ENCODE measurements at regions not wholly inside any gene's neighbourhood (a gene's known extent, or its start where the extent isn't known, plus 50 kb on each side); places are given as distances from the start of the nearest gene placed in this dataset.

DNA sequence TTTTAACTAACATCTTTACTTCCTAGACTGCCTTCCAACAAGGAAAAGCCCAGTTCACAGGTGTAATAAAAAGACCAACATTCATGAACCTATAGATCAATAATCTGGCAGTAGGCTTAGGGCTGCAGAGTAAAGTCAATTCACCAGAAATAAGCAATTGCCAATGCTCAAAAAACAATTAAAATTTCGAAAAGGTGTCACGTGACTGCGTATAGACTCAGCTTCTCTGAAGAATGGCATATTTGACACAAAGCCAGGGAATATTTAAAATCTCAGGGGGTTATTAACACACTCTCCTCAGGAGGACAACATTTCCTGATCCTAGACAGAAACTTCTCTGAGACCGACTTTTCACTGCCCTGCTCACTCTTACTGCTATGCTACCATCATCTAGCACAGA, 245.2 kb upstream of the LRATD1 start:
- H3K79me2 ChIP-seq (ENCODE audit: control insufficient read depth, insufficient read depth, low read length) = no peaks in the 10 kb centered on the region
- ChIA-PET CTCF (no interaction called here), POLR2A (no interaction called here)
- no peak overlapping the region for H2AFZ ChIP-seq (ENCODE audit: low read depth, low read length)
- no peak for DNase-seq (ENCODE audit: low read depth, low spot score)
- H3K9ac ChIP-seq (replicated peaks; ENCODE audit: extremely low read depth, insufficient read depth, low read length) = no peak overlapping the region
- no peaks in the 10 kb centered on the region for H3K36me3 ChIP-seq (ENCODE audit: control insufficient read depth in 2 of 2, extremely low read depth in 1 of 2, insufficient read depth in 2 of 2, low read length in 2 of 2)
- H3K9me3 ChIP-seq (replicated peaks; ENCODE audit: control insufficient read depth, insufficient read depth, low read length) = no peaks in the 10 kb centered on the region
- intact Hi-C loops (cut with micrococcal nuclease) (no loop called here), dilution Hi-C loops (cut with MboI; ENCODE audit: extremely low pct_ligation_motif_present, low sequenced_read_pairs) (no loop called here)
- BruUV-seq (replicated peaks) = no TSS peak
- no peaks in the 10 kb centered on the region for H3K4me1 ChIP-seq (ENCODE audit: control insufficient read depth, extremely low read depth, insufficient read depth, low read length)
- no peak overlapping the region for H3K27ac ChIP-seq (ENCODE audit: insufficient read depth, low read depth, low read length)
- no peaks in the 10 kb centered on the region for H4K20me1 ChIP-seq (replicated peaks; ENCODE audit: control insufficient read depth, extremely low read depth, insufficient read depth, low read length)
- TF ChIP-seq EZH2 (IDR thresholded peaks at IDR 0.05; ENCODE audit: borderline replicate concordance, low read depth, low read length, severe bottlenecking) (no peak), MAX (IDR thresholded peaks at IDR 0.05; ENCODE audit: insufficient read depth, insufficient read length) (no peak), FOS (IDR thresholded peaks at IDR 0.05; ENCODE audit: borderline replicate concordance, insufficient read depth, low read length) (no peak), POLR2A (IDR thresholded peaks at IDR 0.05; ENCODE audit: low read depth, low read length) (no peak), JUN (IDR thresholded peaks at IDR 0.05; ENCODE audit: borderline replicate concordance, insufficient read depth, insufficient read length, low read depth) (no peak), CTCF (IDR thresholded peaks at IDR 0.05; ENCODE audit: extremely low read depth in 1 of 2, insufficient read depth in 1 of 2, low read depth in 1 of 2, low read length in 2 of 2) (no peak), MYC (IDR thresholded peaks at IDR 0.05; ENCODE audit: low read depth, low read length) (no peak), GATA2 (IDR thresholded peaks at IDR 0.05; ENCODE audit: insufficient read depth, insufficient read length, low read depth, low read length) (no peak), POLR2AphosphoS5 (IDR thresholded peaks at IDR 0.05; ENCODE audit: insufficient read depth, low read depth, low read length) (no peak)
- H3K4me2 ChIP-seq (ENCODE audit: insufficient read depth, low read length) = no peak overlapping the region
- H3K9me1 ChIP-seq (replicated peaks; ENCODE audit: control insufficient read depth, extremely low read depth, insufficient read depth, low read length) = no peaks in the 10 kb centered on the region
- FAIRE-seq = no peak
- no peaks in the 10 kb centered on the region for H3K27me3 ChIP-seq (ENCODE audit: control insufficient read depth in 2 of 2, insufficient read depth in 2 of 2, low read length in 2 of 2)
- no peak overlapping the region for H3K4me3 ChIP-seq (replicated peaks in 1 of 3; ENCODE audit: insufficient read depth in 1 of 3, low read depth in 1 of 3, low read length in 3 of 3)

All from endothelial cell of umbilical vein (primary cell).